OCI-LY3 (cell line): ENCODE measurements at regions not wholly inside any gene's neighbourhood (a gene's known extent, or its start where the extent isn't known, plus 50 kb on each side); places are given as distances from the start of the nearest gene placed in this dataset.

Experiments used
- H2AFZ ChIP-seq: fragments of 200-600, 300-600 bp; shearing (Covaris generic); 2 replicates; pipeline ENCODE4 v1.6.0; 2014; ENCODE audit warnings: antibody characterized with exemption, low read depth, low read length
- H3K27ac ChIP-seq: fragments of 200-600, 300-600 bp; sonication (generic); 2 replicates; pipeline ENCODE4 v1.5.1; 2014; ENCODE audit warnings: mild to moderate bottlenecking, low read length, moderate library complexity, mixed read lengths
- H3K27me3 ChIP-seq: fragments of 200-600, 300-600 bp; sonication (generic); 2 replicates; pipeline ENCODE4 v1.6.1; 2014; ENCODE audit warnings: low read depth, low read length, mixed read lengths
- H3K36me3 ChIP-seq: fragments of 200-600, 300-600 bp; sonication (generic); replicated peaks from 2 replicates; pipeline ENCODE3; 2014; ENCODE audit warnings: low read depth, low read length, mixed read lengths
- H3K4me1 ChIP-seq: fragments of 300-600, 200-600 bp; sonication (generic); 2 replicates; pipeline ENCODE4 v1.6.1; 2014; ENCODE audit warnings: low read length, mixed read lengths
- H3K4me2 ChIP-seq: fragments of 200-600, 300-600 bp; sonication (generic); 2 replicates; pipeline ENCODE4 v1.6.1; 2014; ENCODE audit warnings: low read length, mixed read lengths
- H3K4me3 ChIP-seq: fragments of 300-600, 200-600 bp; sonication (generic); 2 replicates; pipeline ENCODE4 v1.5.1; 2014; ENCODE audit warnings: antibody characterized with exemption, mild to moderate bottlenecking, low read length, moderate library complexity
- H3K79me2 ChIP-seq: fragments of 300-600, 200-600 bp; shearing (Covaris generic); 2 replicates; pipeline ENCODE4 v1.6.1; 2014; ENCODE audit warnings: mild to moderate bottlenecking, low read length, mixed read lengths
- H3K9ac ChIP-seq: fragments of 300-600, 200-600 bp; shearing (Covaris generic); 2 replicates; pipeline ENCODE4 v1.6.0; 2014; ENCODE audit warnings: mild to moderate bottlenecking, low read length, moderate library complexity
- H3K9me3 ChIP-seq: fragments of 200-600, 300-600 bp; shearing (Covaris generic); 2 replicates; pipeline ENCODE4 v1.6.1; 2014; ENCODE audit warnings: low read length, mixed read lengths; ENCODE audit not compliant: insufficient read depth
- H4K20me1 ChIP-seq: fragments of 200-600, 300-600 bp; sonication (generic); 2 replicates; pipeline ENCODE4 v1.6.1; 2016; ENCODE audit warnings: low read length, mixed read lengths; ENCODE audit not compliant: insufficient read depth
- CTCF ChIP-seq: fragments of 200-600, 300-600 bp; sonication (generic); IDR thresholded peaks from 2 replicates; pipeline ENCODE4 v1.5.1; 2014; ENCODE audit warnings: antibody characterized with exemption, low read length, low read depth
- EZH2phosphoT487 ChIP-seq: fragments of 200-600 bp; shearing (Covaris generic); IDR thresholded peaks from 2 replicates; pipeline ENCODE4 v1.6.1; 2018; ENCODE audit warnings: antibody characterized with exemption, mixed run types, low read depth

GRCh38 chr12:92216092-92216491 is 70.4 kb upstream of the BTG1 start:
- H3K79me2 ChIP-seq: no peaks in the 10 kb centered on the region
- H3K9ac ChIP-seq: no peak overlapping the region
- H2AFZ ChIP-seq: no peak overlapping the region
- H3K4me1 ChIP-seq: peaks cover 9% of the 10 kb centered on the region
- H3K9me3 ChIP-seq: no peaks in the 10 kb centered on the region
- H3K36me3 ChIP-seq: no peaks in the 10 kb centered on the region
- H3K4me3 ChIP-seq: no peak overlapping the region
- TF ChIP-seq EZH2phosphoT487: no peak
- no peak for TF ChIP-seq CTCF
- no peaks in the 10 kb centered on the region for H3K27me3 ChIP-seq
- no peak overlapping the region for H3K27ac ChIP-seq
- H4K20me1 ChIP-seq: no peaks in the 10 kb centered on the region
- H3K4me2 ChIP-seq: no peak overlapping the region

- H3K4me1 ChIP-seq: peaks cover 9% of the 10 kb centered on the region
- no peaks in the 10 kb centered on the region for H3K36me3 ChIP-seq
- no peak overlapping the region for H3K4me3 ChIP-seq
- no peaks in the 10 kb centered on the region for H4K20me1 ChIP-seq
- no peak overlapping the region for H3K27ac ChIP-seq
- H2AFZ ChIP-seq: no peak overlapping the region
- no peaks in the 10 kb centered on the region for H3K9me3 ChIP-seq
- no peaks in the 10 kb centered on the region for H3K79me2 ChIP-seq
- H3K27me3 ChIP-seq: no peaks in the 10 kb centered on the region
- no peak overlapping the region for H3K4me2 ChIP-seq
- no peak overlapping the region for H3K9ac ChIP-seq
- TF ChIP-seq EZH2phosphoT487 (no peak), CTCF (no peak)
Measured at GRCh38 chr12:92215358-92215757, 69.7 kb upstream of the BTG1 start.

GRCh38 chr12:92213166-92213565 is 67.5 kb upstream of the BTG1 start:
- Histone ChIP-seq H3K36me3 (no peaks in the 10 kb centered on the region), H3K4me2 (no peak overlapping the region), H3K27ac (no peak overlapping the region)

GRCh38 chr12:92210071-92210470 is 64.4 kb upstream of the BTG1 start:
- no peak overlapping the region for H3K9ac ChIP-seq
- no peak overlapping the region for H2AFZ ChIP-seq
- H3K4me3 ChIP-seq: no peak overlapping the region
- peaks cover 10% of the 10 kb centered on the region for H3K4me1 ChIP-seq
- H3K27ac ChIP-seq: no peak overlapping the region
- H3K36me3 ChIP-seq: no peaks in the 10 kb centered on the region
- no peaks in the 10 kb centered on the region for H3K79me2 ChIP-seq
- no peaks in the 10 kb centered on the region for H4K20me1 ChIP-seq
- no peaks in the 10 kb centered on the region for H3K9me3 ChIP-seq
- no peak for TF ChIP-seq CTCF
- TF ChIP-seq EZH2phosphoT487: no peak
- no peak overlapping the region for H3K4me2 ChIP-seq
- no peaks in the 10 kb centered on the region for H3K27me3 ChIP-seq

More at GRCh38 chr12:92213166-92213565, 67.5 kb upstream of the BTG1 start:
- Histone ChIP-seq H3K4me1 (peaks cover 7% of the 10 kb centered on the region), H3K79me2 (no peaks in the 10 kb centered on the region), H4K20me1 (no peaks in the 10 kb centered on the region), H2AFZ (no peak overlapping the region), H3K9me3 (no peaks in the 10 kb centered on the region), H3K4me3 (no peak overlapping the region), H3K9ac (no peak overlapping the region), H3K27me3 (no peaks in the 10 kb centered on the region)
- TF ChIP-seq CTCF (no peak), EZH2phosphoT487 (no peak)
